Fibroblast of the aortic adventitia (primary cell): ENCODE measurements at regions not wholly inside any gene's neighbourhood (a gene's known extent, or its start where the extent isn't known, plus 50 kb on each side); places are given as distances from the start of the nearest gene placed in this dataset.
A peak's percentile ranks its signal among the peaks of the same experiment; 100 is the strongest.
"Not testable (repeated sequence)": the region's sequence is repeated elsewhere in the genome, so short reads cannot be mapped to it uniquely, and the experiment has no call there.

Experiments used
- DNase-seq: peaks from one replicate; pipeline ENCODE4 v3.0.0-alpha.2; 2010; ENCODE audit warnings: low read depth
- H3K4me3 ChIP-seq: 2 replicates; pipeline ENCODE4 v1.5.1; 2011; ENCODE audit warnings: low read depth, mild to moderate bottlenecking, control low read depth, low read length, moderate library complexity
- CTCF ChIP-seq: IDR thresholded peaks from 2 replicates; pipeline ENCODE4 v1.5.1; 2011; ENCODE audit warnings: mild to moderate bottlenecking, low read length, control low read depth, inconsistent platforms; ENCODE audit not compliant: insufficient read depth

- TF ChIP-seq CTCF = no peak
- no peak for DNase-seq
- H3K4me3 ChIP-seq = no peak overlapping the region
Observed at GRCh38 chr13:80952158-80952557, 611.2 kb upstream of the SPRY2 start.

- H3K4me3 ChIP-seq = no peak overlapping the region
- no peak for DNase-seq
Observed at GRCh38 chr13:80946008-80946802, 605.3 kb upstream of the SPRY2 start.

GRCh38 chr13:80945328-80945727, 604.4 kb upstream of the SPRY2 start:
- TF ChIP-seq CTCF = no peak
- DNase-seq = no peak
- H3K4me3 ChIP-seq = no peak overlapping the region

More at GRCh38 chr13:80946008-80946802, 605.3 kb upstream of the SPRY2 start:
- TF ChIP-seq CTCF = no peak

- no peak for TF ChIP-seq CTCF
- no peak for DNase-seq
- H3K4me3 ChIP-seq = no peak overlapping the region
Observed at GRCh38 chr13:80939581-80939980, 598.7 kb upstream of the SPRY2 start.

- peak; percentile 11 for DNase-seq
- H3K4me3 ChIP-seq = no peak overlapping the region
- TF ChIP-seq CTCF = no peak
Observed at GRCh38 chr13:80931766-80932165, 590.8 kb upstream of the SPRY2 start.

- DNase-seq = no peak
- TF ChIP-seq CTCF = no peak
- H3K4me3 ChIP-seq = no peak overlapping the region
Observed at GRCh38 chr13:80931118-80931517, 590.2 kb upstream of the SPRY2 start.

- no peak overlapping the region for H3K4me3 ChIP-seq
- TF ChIP-seq CTCF = no peak
- DNase-seq = no peak
Observed at GRCh38 chr13:80928241-80928640, 587.3 kb upstream of the SPRY2 start.

- H3K4me3 ChIP-seq, DNase-seq: not testable (repeated sequence)
Observed at GRCh38 chr13:80926024-80926423, 585.1 kb upstream of the SPRY2 start.
